Left ventricle myocardium inferior (tissue), 1 donor: ENCODE measurements at regions not wholly inside any gene's neighbourhood (a gene's known extent, or its start where the extent isn't known, plus 50 kb on each side); places are given as distances from the start of the nearest gene placed in this dataset.

ENCODE experiments used
- DNase-seq: peaks from one replicate; pipeline ENCODE4 v3.0.0-alpha.2; 2020
- H3K27ac ChIP-seq: fragments of 200-600 bp; replicated peaks from 2 replicates; pipeline ENCODE4 v1.8.0; 2021
- H3K27me3 ChIP-seq: fragments of 200-600 bp; 2 replicates; pipeline ENCODE4 v1.8.0; 2021; ENCODE audit warnings: low read depth
- H3K36me3 ChIP-seq: fragments of 200-600 bp; 2 replicates; pipeline ENCODE4 v1.8.0; 2021
- H3K4me1 ChIP-seq: fragments of 200-600 bp; 2 replicates; pipeline ENCODE4 v1.8.0; 2021
- H3K4me3 ChIP-seq: fragments of 200-600 bp; 2 replicates; pipeline ENCODE4 v1.8.0; 2021; ENCODE audit warnings: mild to moderate bottlenecking, moderate library complexity
- H3K9me3 ChIP-seq: fragments of 200-600 bp; replicated peaks from 2 replicates; pipeline ENCODE4 v1.8.0; 2021
- intact Hi-C: fragments of 100-400 bp; cut with micrococcal nuclease; formaldehyde crosslinking; loops from one replicate; pipeline ENCODE4 v1.11.0; 2022
- TF ChIP-seq, protein P1 (sequence below): fragments of 200-600 bp; IDR thresholded peaks from 2 replicates; pipeline ENCODE4 v1.8.0; 2021; ENCODE audit warnings: antibody characterized with exemption, mild to moderate bottlenecking, borderline replicate concordance
- donor health status: DM: no; HTN: yes; CAD: no; lungs with severe emphysema.

DNA sequence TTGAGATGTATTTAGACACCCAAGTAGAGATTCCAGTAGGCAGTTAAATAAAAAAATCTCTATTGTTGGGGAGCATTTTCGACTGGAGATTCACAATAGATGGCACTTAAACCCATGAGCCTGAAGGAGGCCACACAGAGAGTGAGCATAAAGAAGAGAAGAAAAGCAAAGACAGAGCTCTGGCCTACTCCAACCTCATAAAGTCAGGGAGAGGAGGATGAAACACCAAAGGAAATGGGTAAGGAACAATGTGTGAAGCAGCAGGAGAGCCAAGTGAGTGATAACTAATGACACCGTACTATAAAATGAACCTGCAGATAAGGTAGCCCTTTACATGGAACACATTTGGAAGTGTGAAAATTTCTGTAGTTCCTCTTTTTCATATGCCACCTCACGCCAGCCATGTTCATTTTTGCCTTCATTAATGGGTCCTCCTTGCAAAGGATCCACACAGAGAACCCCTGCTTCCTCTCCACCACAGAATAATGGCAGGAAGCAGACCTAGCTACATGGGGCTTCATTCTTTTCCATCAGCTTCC lies 150.0 kb upstream of the SYT10 start:
- Histone ChIP-seq H3K27me3 (no peaks in the 10 kb centered on the region), H3K4me1 (no peaks in the 10 kb centered on the region), H3K27ac (no peak overlapping the region), H3K36me3 (no peaks in the 10 kb centered on the region), H3K4me3 (no peak overlapping the region), H3K9me3 (no peaks in the 10 kb centered on the region)
- TF ChIP-seq, protein P1, sequence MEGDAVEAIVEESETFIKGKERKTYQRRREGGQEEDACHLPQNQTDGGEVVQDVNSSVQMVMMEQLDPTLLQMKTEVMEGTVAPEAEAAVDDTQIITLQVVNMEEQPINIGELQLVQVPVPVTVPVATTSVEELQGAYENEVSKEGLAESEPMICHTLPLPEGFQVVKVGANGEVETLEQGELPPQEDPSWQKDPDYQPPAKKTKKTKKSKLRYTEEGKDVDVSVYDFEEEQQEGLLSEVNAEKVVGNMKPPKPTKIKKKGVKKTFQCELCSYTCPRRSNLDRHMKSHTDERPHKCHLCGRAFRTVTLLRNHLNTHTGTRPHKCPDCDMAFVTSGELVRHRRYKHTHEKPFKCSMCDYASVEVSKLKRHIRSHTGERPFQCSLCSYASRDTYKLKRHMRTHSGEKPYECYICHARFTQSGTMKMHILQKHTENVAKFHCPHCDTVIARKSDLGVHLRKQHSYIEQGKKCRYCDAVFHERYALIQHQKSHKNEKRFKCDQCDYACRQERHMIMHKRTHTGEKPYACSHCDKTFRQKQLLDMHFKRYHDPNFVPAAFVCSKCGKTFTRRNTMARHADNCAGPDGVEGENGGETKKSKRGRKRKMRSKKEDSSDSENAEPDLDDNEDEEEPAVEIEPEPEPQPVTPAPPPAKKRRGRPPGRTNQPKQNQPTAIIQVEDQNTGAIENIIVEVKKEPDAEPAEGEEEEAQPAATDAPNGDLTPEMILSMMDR: no peak
- no peak for DNase-seq
- intact Hi-C loops: no loop called here

DNA sequence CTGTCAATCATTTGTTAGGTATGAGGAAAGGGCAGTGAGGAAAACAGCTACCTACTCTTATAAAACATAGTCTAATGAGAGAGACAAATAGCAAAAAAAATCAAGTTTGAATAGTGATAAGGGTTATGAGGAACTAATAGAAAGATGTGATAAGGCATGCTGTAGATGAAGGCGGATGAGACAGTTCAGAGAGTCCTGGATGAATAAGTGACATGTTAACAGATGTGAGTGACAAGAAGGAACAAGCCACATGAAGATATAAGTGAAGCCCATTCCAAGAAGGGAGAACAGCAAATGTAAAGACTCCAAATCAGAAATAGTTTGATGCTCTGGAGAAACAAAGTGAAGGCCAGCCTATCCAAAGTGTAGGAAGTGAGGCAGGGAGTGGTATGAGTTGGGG lies 154.1 kb upstream of the SYT10 start:
- TF ChIP-seq, protein P1: no peak
- DNase-seq: no peak
- Histone ChIP-seq H3K4me3 (no peak overlapping the region), H3K4me1 (no peaks in the 10 kb centered on the region), H3K27ac (no peak overlapping the region), H3K27me3 (no peaks in the 10 kb centered on the region), H3K36me3 (no peaks in the 10 kb centered on the region), H3K9me3 (no peaks in the 10 kb centered on the region)
- intact Hi-C loops: no loop called here

DNA sequence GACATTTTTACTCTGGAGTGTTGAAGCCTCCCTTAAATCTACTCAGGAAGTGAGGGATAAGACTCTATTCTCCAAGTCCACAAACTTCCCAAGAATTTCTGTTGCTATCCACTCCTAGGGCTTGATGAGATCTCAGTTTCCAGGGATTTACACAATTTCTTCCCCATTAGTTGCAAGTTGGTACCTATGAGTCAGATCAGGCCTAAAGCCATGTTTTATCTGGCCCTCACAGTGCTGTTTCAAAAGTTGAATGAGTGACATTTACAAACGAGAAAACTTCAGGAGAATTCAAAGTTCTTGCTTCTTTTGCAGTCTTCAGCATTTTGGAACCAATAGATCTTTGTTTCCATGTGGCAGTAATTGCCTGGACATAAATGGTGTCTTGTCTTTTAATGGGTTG lies 156.4 kb upstream of the SYT10 start:
- Histone ChIP-seq H3K36me3 (no peaks in the 10 kb centered on the region), H3K4me1 (no peaks in the 10 kb centered on the region), H3K27ac (no peak overlapping the region), H3K4me3 (no peak overlapping the region), H3K27me3 (no peaks in the 10 kb centered on the region), H3K9me3 (no peaks in the 10 kb centered on the region)
- intact Hi-C loops: no loop called here
- TF ChIP-seq, protein P1: no peak
- DNase-seq: no peak

DNA sequence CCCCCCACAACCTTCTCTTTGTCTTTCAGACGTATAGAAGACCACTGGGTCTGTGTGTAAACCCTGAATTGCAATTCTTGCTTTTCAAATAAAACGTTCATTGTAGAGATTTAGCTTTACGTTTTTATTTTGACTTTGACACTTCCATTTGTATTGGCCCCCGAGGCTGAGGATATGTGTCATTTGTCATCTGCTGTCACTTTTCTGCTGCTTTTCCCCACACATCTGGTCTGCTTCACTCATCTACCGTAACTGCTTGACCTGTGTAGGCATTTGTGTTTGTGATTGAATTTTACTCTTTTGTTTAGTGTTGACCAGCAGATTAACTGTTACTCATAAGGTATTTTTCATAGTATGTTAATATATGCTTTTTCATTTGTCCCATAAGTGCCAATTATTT lies 157.2 kb upstream of the SYT10 start:
- Histone ChIP-seq H3K36me3 (no peaks in the 10 kb centered on the region), H3K27ac (no peak overlapping the region), H3K4me1 (no peaks in the 10 kb centered on the region), H3K27me3 (no peaks in the 10 kb centered on the region), H3K4me3 (no peak overlapping the region), H3K9me3 (no peaks in the 10 kb centered on the region)
- intact Hi-C loops: no loop called here
- TF ChIP-seq, protein P1: no peak
- no peak for DNase-seq

DNA sequence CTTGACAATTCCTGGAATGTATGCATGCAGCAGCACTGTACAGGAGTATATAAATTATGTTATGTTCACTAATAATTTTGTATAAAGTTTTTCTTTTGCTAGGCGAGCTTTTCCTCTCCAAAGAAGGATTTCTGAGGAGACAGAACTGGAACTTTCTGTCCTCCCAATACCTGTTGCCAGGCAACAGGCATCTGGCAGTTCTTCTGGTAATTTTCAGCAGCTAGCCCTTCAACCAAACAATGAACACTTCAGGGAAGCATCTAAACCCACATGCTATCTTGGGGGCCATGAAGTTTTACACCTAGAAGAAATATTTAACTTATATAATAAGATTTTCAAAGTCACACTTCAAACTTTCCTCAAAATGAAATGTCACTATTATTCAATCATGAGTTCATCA lies 162.9 kb upstream of the SYT10 start:
- intact Hi-C loops: no loop called here
- Histone ChIP-seq H3K9me3 (no peaks in the 10 kb centered on the region), H3K27me3 (no peaks in the 10 kb centered on the region), H3K4me1 (no peaks in the 10 kb centered on the region), H3K27ac (no peak overlapping the region), H3K4me3 (no peak overlapping the region), H3K36me3 (no peaks in the 10 kb centered on the region)
- TF ChIP-seq, protein P1: no peak
- DNase-seq: no peak

DNA sequence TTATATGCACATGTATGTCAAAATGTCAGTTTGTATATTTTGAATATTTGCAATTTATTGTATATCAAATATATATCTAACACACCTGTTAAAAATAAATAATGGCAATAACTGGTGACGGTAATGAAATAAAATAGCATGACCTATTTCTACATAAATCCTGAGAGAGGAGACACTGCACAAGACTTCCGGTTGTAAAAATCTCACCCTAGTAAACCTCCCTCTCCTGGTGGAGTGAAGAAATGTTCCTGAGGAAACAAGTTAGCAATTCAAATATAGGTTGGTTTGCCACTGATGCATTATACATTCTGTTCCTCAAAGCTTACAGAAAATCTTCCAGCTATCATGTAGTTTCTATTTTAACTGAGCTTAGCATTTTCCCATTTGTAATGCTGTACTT lies 166.1 kb upstream of the SYT10 start:
- TF ChIP-seq, protein P1: peak; percentile 21
- H3K9me3 ChIP-seq: no peaks in the 10 kb centered on the region

More for the DNA sequence above, 166.1 kb upstream of the SYT10 start:
- intact Hi-C loops: no loop called here
- Histone ChIP-seq H3K27me3 (no peaks in the 10 kb centered on the region), H3K4me1 (no peaks in the 10 kb centered on the region), H3K36me3 (no peaks in the 10 kb centered on the region), H3K4me3 (no peak overlapping the region), H3K27ac (no peak overlapping the region)
- DNase-seq: no peak
